Neural cell (in vitro differentiated cells): ENCODE measurements at regions not wholly inside any gene's neighbourhood (a gene's known extent, or its start where the extent isn't known, plus 50 kb on each side); places are given as distances from the start of the nearest gene placed in this dataset.

Experiments
- H2AFZ ChIP-seq: fragments of 200-600, 300-800 bp; sonication (generic), shearing (Covaris generic); 2 replicates; pipeline ENCODE4 v1.6.0; 2014; ENCODE audit warnings: low read depth, mild to moderate bottlenecking, antibody characterized with exemption, low read length, moderate library complexity
- H3F3A ChIP-seq: fragments of 200-600 bp; shearing (Covaris generic); 2 replicates; pipeline ENCODE4 v1.6.1; 2016; ENCODE audit warnings: mild to moderate bottlenecking, moderate library complexity, mixed read lengths, antibody characterized with exemption, low read length; ENCODE audit not compliant: insufficient read depth, poor library complexity, severe bottlenecking
- H3K27ac ChIP-seq: fragments of 200-600, 300-800 bp; sonication (generic), shearing (Covaris generic); 2 replicates; pipeline ENCODE4 v1.5.1; 2014; ENCODE audit warnings: mild to moderate bottlenecking, low read length, moderate library complexity
- H3K27me3 ChIP-seq: fragments of 300-800, 200-600 bp; sonication (generic), shearing (Covaris generic); 2 replicates; pipeline ENCODE4 v1.6.0; 2014; ENCODE audit warnings: mild to moderate bottlenecking, low read depth, low read length, moderate library complexity; ENCODE audit not compliant: insufficient read depth
- H3K36me3 ChIP-seq: fragments of 300-800, 200-600 bp; sonication (generic), shearing (Covaris generic); 2 replicates; pipeline ENCODE4 v1.5.1; 2014; ENCODE audit warnings: mild to moderate bottlenecking, antibody characterized with exemption, low read length, moderate library complexity; ENCODE audit not compliant: insufficient read depth
- H3K4me2 ChIP-seq: fragments of 300-800, 200-600 bp; sonication (generic), shearing (Covaris generic); 2 replicates; pipeline ENCODE4 v1.6.0; 2014; ENCODE audit warnings: mild to moderate bottlenecking, low read length
- H3K4me3 ChIP-seq: fragments of 300-800, 200-600 bp; sonication (generic), shearing (Covaris generic); 2 replicates; pipeline ENCODE4 v1.5.1; 2014; ENCODE audit warnings: mild to moderate bottlenecking, low read length, moderate library complexity
- H3K79me2 ChIP-seq: fragments of 200-600 bp; shearing (Covaris generic); replicated peaks from 2 replicates; pipeline ENCODE4 v1.6.0; 2014; ENCODE audit warnings: mild to moderate bottlenecking, low read length, moderate library complexity; ENCODE audit not compliant: insufficient read depth
- H3K9ac ChIP-seq: fragments of 300-800, 200-600 bp; sonication (generic), shearing (Covaris generic); 2 replicates; pipeline ENCODE4 v1.6.1; 2016; ENCODE audit warnings: mild to moderate bottlenecking, low read length, mixed read lengths
- H3K9me2 ChIP-seq: fragments of 200-600 bp; shearing (Covaris generic); 2 replicates; pipeline ENCODE4 v1.6.1; 2016; ENCODE audit warnings: mild to moderate bottlenecking, low read length, mixed read lengths; ENCODE audit not compliant: insufficient read depth
- H3K9me3 ChIP-seq: fragments of 200-600, 300-800 bp; sonication (generic), shearing (Covaris generic); 2 replicates; pipeline ENCODE4 v1.6.1; 2016; ENCODE audit warnings: mild to moderate bottlenecking, mixed run types, low read length, moderate library complexity, mixed read lengths
- H4K20me1 ChIP-seq: fragments of 200-600 bp; shearing (Covaris generic); 2 replicates; pipeline ENCODE4 v1.6.1; 2016; ENCODE audit warnings: mild to moderate bottlenecking, mixed run types; ENCODE audit not compliant: insufficient read depth
- EP300 ChIP-seq: fragments of 450-650 bp; conservative IDR thresholded peaks from 2 replicates; pipeline ENCODE4 v1.6.1; 2014; ENCODE audit warnings: antibody characterized with exemption, mild to moderate bottlenecking, moderate library complexity; ENCODE audit not compliant: poor library complexity, severe bottlenecking
- EZH2 ChIP-seq: fragments of 200-600, 300-800 bp; shearing (Covaris generic), sonication (generic); IDR thresholded peaks from 2 replicates; pipeline ENCODE4 v1.6.1; 2014; ENCODE audit warnings: antibody characterized with exemption, low read length, borderline replicate concordance, mild to moderate bottlenecking; ENCODE audit not compliant: insufficient read depth, poor library complexity, severe bottlenecking
- MXI1 ChIP-seq: fragments of 450-650 bp; conservative IDR thresholded peaks from 2 replicates; pipeline ENCODE4 v1.6.1; 2014; ENCODE audit warnings: antibody characterized with exemption, mild to moderate bottlenecking; ENCODE audit not compliant: poor library complexity, severe bottlenecking
- POLR2AphosphoS5 ChIP-seq: IDR thresholded peaks from 2 replicates; pipeline ENCODE4 v1.6.1; 2012
- RAD21 ChIP-seq: fragments of 450-650 bp; conservative IDR thresholded peaks from 2 replicates; pipeline ENCODE4 v1.6.1; 2014; ENCODE audit warnings: antibody characterized with exemption, mild to moderate bottlenecking, moderate library complexity
- SMC3 ChIP-seq: fragments of 450-650 bp; conservative IDR thresholded peaks from 2 replicates; pipeline ENCODE4 v1.6.1; 2014; ENCODE audit warnings: antibody characterized with exemption, mild to moderate bottlenecking, moderate library complexity; ENCODE audit not compliant: poor library complexity
- TAF1 ChIP-seq: IDR thresholded peaks from 2 replicates; pipeline ENCODE4 v1.6.1; 2012; ENCODE audit warnings: low read depth
- TF ChIP-seq, protein P1 (sequence below): fragments of 450-650 bp; IDR thresholded peaks from 2 replicates; pipeline ENCODE4 v1.5.1; 2014; ENCODE audit warnings: antibody characterized with exemption, mild to moderate bottlenecking, moderate library complexity; ENCODE audit not compliant: poor library complexity, severe bottlenecking
- TF ChIP-seq, protein P2 (sequence below): IDR thresholded peaks from 2 replicates; pipeline ENCODE4 v1.6.1; 2012; ENCODE audit warnings: borderline replicate concordance

DNA sequence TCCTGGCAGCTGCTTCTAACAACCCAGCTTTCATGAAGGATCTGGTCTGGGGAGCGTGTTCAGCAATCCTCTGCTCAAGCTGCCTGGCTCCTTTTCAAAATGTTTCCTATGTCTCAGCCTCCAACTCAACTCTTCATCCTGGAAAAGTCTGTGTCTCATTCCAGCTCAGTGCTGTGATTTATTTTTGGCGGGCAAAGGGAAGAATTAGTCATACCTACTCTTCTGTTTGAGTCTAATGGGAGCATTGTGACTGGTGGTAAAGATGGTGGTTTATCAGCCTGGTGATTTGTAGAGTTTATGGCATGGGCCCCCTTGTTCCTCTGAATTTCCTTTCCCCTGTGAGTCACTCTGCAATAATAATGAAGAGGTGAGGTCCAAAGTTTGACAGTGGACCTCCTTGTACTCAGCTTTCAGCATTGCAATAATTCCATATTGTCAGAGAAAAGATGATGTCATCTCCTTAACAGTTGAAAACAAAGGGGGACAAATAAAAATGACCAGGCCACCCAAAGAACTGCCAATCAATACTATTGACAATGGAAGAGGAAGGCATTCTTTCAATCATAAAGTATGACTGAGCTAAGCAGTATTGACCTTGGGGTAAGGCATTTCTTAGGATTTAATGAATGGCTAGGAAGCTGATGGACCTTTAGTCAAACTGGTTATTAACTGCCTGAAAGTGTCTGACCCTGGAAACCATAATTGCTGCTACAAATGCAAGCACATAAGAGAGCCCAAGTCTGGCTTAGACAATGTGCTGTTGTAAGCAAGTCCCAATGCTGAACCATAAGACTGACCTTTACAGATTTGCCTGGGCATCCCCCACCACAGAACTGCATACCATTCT, 204.7 kb upstream of the MCTP2 start:
- Histone ChIP-seq H3K4me2 (no peak overlapping the region), H3F3A (no peaks in the 10 kb centered on the region), H3K9me2 (no peaks in the 10 kb centered on the region), H4K20me1 (no peaks in the 10 kb centered on the region), H3K4me3 (no peak overlapping the region), H3K79me2 (no peaks in the 10 kb centered on the region), H2AFZ (no peak overlapping the region), H3K36me3 (no peaks in the 10 kb centered on the region), H3K27ac (no peak overlapping the region), H3K9ac (no peak overlapping the region), H3K9me3 (no peaks in the 10 kb centered on the region), H3K27me3 (no peaks in the 10 kb centered on the region)
- TF ChIP-seq, protein P1, sequence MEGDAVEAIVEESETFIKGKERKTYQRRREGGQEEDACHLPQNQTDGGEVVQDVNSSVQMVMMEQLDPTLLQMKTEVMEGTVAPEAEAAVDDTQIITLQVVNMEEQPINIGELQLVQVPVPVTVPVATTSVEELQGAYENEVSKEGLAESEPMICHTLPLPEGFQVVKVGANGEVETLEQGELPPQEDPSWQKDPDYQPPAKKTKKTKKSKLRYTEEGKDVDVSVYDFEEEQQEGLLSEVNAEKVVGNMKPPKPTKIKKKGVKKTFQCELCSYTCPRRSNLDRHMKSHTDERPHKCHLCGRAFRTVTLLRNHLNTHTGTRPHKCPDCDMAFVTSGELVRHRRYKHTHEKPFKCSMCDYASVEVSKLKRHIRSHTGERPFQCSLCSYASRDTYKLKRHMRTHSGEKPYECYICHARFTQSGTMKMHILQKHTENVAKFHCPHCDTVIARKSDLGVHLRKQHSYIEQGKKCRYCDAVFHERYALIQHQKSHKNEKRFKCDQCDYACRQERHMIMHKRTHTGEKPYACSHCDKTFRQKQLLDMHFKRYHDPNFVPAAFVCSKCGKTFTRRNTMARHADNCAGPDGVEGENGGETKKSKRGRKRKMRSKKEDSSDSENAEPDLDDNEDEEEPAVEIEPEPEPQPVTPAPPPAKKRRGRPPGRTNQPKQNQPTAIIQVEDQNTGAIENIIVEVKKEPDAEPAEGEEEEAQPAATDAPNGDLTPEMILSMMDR, result no peak
- TF ChIP-seq, protein P2, sequence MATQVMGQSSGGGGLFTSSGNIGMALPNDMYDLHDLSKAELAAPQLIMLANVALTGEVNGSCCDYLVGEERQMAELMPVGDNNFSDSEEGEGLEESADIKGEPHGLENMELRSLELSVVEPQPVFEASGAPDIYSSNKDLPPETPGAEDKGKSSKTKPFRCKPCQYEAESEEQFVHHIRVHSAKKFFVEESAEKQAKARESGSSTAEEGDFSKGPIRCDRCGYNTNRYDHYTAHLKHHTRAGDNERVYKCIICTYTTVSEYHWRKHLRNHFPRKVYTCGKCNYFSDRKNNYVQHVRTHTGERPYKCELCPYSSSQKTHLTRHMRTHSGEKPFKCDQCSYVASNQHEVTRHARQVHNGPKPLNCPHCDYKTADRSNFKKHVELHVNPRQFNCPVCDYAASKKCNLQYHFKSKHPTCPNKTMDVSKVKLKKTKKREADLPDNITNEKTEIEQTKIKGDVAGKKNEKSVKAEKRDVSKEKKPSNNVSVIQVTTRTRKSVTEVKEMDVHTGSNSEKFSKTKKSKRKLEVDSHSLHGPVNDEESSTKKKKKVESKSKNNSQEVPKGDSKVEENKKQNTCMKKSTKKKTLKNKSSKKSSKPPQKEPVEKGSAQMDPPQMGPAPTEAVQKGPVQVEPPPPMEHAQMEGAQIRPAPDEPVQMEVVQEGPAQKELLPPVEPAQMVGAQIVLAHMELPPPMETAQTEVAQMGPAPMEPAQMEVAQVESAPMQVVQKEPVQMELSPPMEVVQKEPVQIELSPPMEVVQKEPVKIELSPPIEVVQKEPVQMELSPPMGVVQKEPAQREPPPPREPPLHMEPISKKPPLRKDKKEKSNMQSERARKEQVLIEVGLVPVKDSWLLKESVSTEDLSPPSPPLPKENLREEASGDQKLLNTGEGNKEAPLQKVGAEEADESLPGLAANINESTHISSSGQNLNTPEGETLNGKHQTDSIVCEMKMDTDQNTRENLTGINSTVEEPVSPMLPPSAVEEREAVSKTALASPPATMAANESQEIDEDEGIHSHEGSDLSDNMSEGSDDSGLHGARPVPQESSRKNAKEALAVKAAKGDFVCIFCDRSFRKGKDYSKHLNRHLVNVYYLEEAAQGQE, result no peak
- no peak for TF ChIP-seq MXI1
- no peak for TF ChIP-seq EZH2
- TF ChIP-seq EP300, result no peak
- no peak for TF ChIP-seq SMC3
- no peak for TF ChIP-seq TAF1
- TF ChIP-seq POLR2AphosphoS5, result no peak
- no peak for TF ChIP-seq RAD21

DNA sequence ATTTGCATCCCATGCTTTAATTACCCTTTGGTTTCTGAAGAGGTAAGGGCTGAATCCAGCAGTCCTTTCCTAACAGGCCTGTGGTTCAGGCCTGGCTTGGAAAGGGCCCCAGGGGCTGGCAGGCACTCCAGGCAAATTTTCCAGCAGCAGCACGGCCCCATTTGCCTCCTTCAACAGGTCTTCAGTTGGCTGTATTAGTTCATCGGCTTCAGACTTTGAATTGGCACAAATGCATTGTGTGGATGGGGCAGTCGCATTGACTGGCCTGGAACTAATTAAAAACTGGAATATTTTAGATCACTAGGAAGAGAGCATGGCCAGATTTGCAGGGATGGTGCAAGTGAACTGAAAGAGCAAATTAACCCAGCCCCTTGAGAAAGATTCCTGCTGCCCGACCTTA, 207.8 kb upstream of the MCTP2 start:
- TF ChIP-seq EP300, result no peak
- TF ChIP-seq SMC3, result no peak
- TF ChIP-seq MXI1, result no peak
- no peak for TF ChIP-seq RAD21
- TF ChIP-seq, protein P2, result no peak
- TF ChIP-seq POLR2AphosphoS5, result no peak
- TF ChIP-seq EZH2, result no peak
- TF ChIP-seq, protein P1, result no peak
- no peak for TF ChIP-seq TAF1
- no peak overlapping the region for H3K4me3 ChIP-seq
- H3K36me3 ChIP-seq, result no peaks in the 10 kb centered on the region
- no peaks in the 10 kb centered on the region for H3K9me3 ChIP-seq
- no peak overlapping the region for H3K27ac ChIP-seq
- H4K20me1 ChIP-seq, result no peaks in the 10 kb centered on the region
- H3K9me2 ChIP-seq, result no peaks in the 10 kb centered on the region
- no peaks in the 10 kb centered on the region for H3K79me2 ChIP-seq
- H3K4me2 ChIP-seq, result no peak overlapping the region
- H2AFZ ChIP-seq, result no peak overlapping the region
- no peaks in the 10 kb centered on the region for H3F3A ChIP-seq
- no peak overlapping the region for H3K9ac ChIP-seq
- no peaks in the 10 kb centered on the region for H3K27me3 ChIP-seq
